NCI-H2227 (cell line): ENCODE measurements at regions not wholly inside any gene's neighbourhood (a gene's known extent, or its start where the extent isn't known, plus 50 kb on each side); places are given as distances from the start of the nearest gene placed in this dataset.
"Not testable (repeated sequence)": the region's sequence is repeated elsewhere in the genome, so short reads cannot be mapped to it uniquely, and the experiment has no call there.

Experiments used
- DNase-seq: peaks from one replicate; lab custom pipeline; 2025; ENCODE audit not compliant: unreplicated experiment; lab: John Stamatoyannopoulos, UW

GRCh38 chr1:234802586-234802985, 192.6 kb upstream of the IRF2BP2 start:
- not testable (repeated sequence) for DNase-seq

- not testable (repeated sequence) for DNase-seq
Measured at GRCh38 chr1:234801636-234802035, 191.7 kb upstream of the IRF2BP2 start.

GRCh38 chr1:234801147-234801546, 191.2 kb upstream of the IRF2BP2 start:
- DNase-seq = not testable (repeated sequence)

- not testable (repeated sequence) for DNase-seq
Measured at GRCh38 chr1:234800563-234800962, 190.6 kb upstream of the IRF2BP2 start.

- DNase-seq = not testable (repeated sequence)
Measured at GRCh38 chr1:234799021-234799689, 189.2 kb upstream of the IRF2BP2 start.

- not testable (repeated sequence) for DNase-seq
Measured at GRCh38 chr1:234797216-234797615, 187.2 kb upstream of the IRF2BP2 start.

- not testable (repeated sequence) for DNase-seq
Measured at GRCh38 chr1:234796438-234796792, 186.4 kb upstream of the IRF2BP2 start.

- not testable (repeated sequence) for DNase-seq
Measured at GRCh38 chr1:234795711-234796437, 185.9 kb upstream of the IRF2BP2 start.

GRCh38 chr1:234795007-234795406, 185.0 kb upstream of the IRF2BP2 start:
- DNase-seq = not testable (repeated sequence)

GRCh38 chr1:234794452-234794851, 184.5 kb upstream of the IRF2BP2 start:
- DNase-seq = not testable (repeated sequence)

GRCh38 chr1:234793924-234794323, 183.9 kb upstream of the IRF2BP2 start:
- DNase-seq = not testable (repeated sequence)

GRCh38 chr1:234792221-234792864, 182.4 kb upstream of the IRF2BP2 start:
- DNase-seq = not testable (repeated sequence)

- DNase-seq = not testable (repeated sequence)
Measured at GRCh38 chr1:234791615-234792014, 181.6 kb upstream of the IRF2BP2 start.

GRCh38 chr1:234790333-234790732, 180.4 kb upstream of the IRF2BP2 start:
- DNase-seq = not testable (repeated sequence)

- not testable (repeated sequence) for DNase-seq
Measured at GRCh38 chr1:234787011-234787584, 177.1 kb upstream of the IRF2BP2 start.

- DNase-seq = not testable (repeated sequence)
Measured at GRCh38 chr1:234785922-234786321, 175.9 kb upstream of the IRF2BP2 start.

- DNase-seq = not testable (repeated sequence)
Measured at GRCh38 chr1:234785471-234785919, 175.5 kb upstream of the IRF2BP2 start.

- DNase-seq = not testable (repeated sequence)
Measured at GRCh38 chr1:234784108-234784507, 174.1 kb upstream of the IRF2BP2 start.

- no peak for DNase-seq
Measured at GRCh38 chr1:234782791-234783190, 172.8 kb upstream of the IRF2BP2 start.

- no peak for DNase-seq
Measured at GRCh38 chr1:234782105-234782751, 172.2 kb upstream of the IRF2BP2 start.
